Mammary epithelial cell (primary cell): ENCODE measurements at regions not wholly inside any gene's neighbourhood (a gene's known extent, or its start where the extent isn't known, plus 50 kb on each side); places are given as distances from the start of the nearest gene placed in this dataset.

Experiments used
- CTCF ChIP-seq, 2 donors: IDR thresholded peaks in 1 of 2; conservative IDR thresholded peaks in 1 of 2; 2 replicates each; pipeline ENCODE4 v1.5.1; 2011 to 2012; ENCODE audit warnings: inconsistent platforms in 2 of 2, low read length in 2 of 2, mild to moderate bottlenecking in 2 of 2, control low read depth in 1 of 2, low read depth in 1 of 2; ENCODE audit not compliant: insufficient read depth in 1 of 2; ENCODE audit errors: extremely low read depth in 1 of 2
- EZH2 ChIP-seq: IDR thresholded peaks from 2 replicates; pipeline ENCODE4 v1.6.1; 2012; ENCODE audit warnings: low read length, inconsistent platforms, borderline replicate concordance

- TF ChIP-seq CTCF (conservative IDR thresholded peaks at IDR 0.05 in 1 of 2, IDR thresholded peaks at IDR 0.05 in 1 of 2; ENCODE audit: extremely low read depth in 1 of 2, insufficient read depth in 1 of 2, low read depth in 1 of 2, low read length in 2 of 2) = no peak
- no peak for TF ChIP-seq EZH2
Measured at GRCh38 chr2:78873526-78873925, 152.0 kb upstream of the REG3G start.
